HEK293T (cell line): ENCODE measurements at regions not wholly inside any gene's neighbourhood (a gene's known extent, or its start where the extent isn't known, plus 50 kb on each side); places are given as distances from the start of the nearest gene placed in this dataset.

Experiments
- ARNT ChIP-seq: fragments of 450-650 bp; IDR thresholded peaks from 2 replicates; pipeline ENCODE4 v1.6.1; 2017; ENCODE audit warnings: mild to moderate bottlenecking
- BHLHE40 ChIP-seq: fragments of 450-650 bp; IDR thresholded peaks from 2 replicates; pipeline ENCODE4 v1.6.1; 2016; ENCODE audit warnings: mild to moderate bottlenecking, moderate library complexity, borderline replicate concordance
- CTBP1 ChIP-seq: fragments of 450-650 bp; IDR thresholded peaks from 2 replicates; pipeline ENCODE4 v1.6.1; 2016; ENCODE audit warnings: borderline replicate concordance
- FOXM1 ChIP-seq: fragments of 450-650 bp; IDR thresholded peaks from 2 replicates; pipeline ENCODE4 v1.6.1; 2017; ENCODE audit warnings: mild to moderate bottlenecking, borderline replicate concordance
- HDGF ChIP-seq: fragments of 450-650 bp; IDR thresholded peaks from 2 replicates; pipeline ENCODE4 v1.6.1; 2017; ENCODE audit warnings: antibody characterized with exemption, borderline replicate concordance
- SP1 ChIP-seq: fragments of 450-650 bp; IDR thresholded peaks from 2 replicates; pipeline ENCODE4 v1.6.1; 2017

GRCh38 chr7:41224063-41224763 lies 478.7 kb downstream of the INHBA start:
- no peak for TF ChIP-seq FOXM1
- TF ChIP-seq BHLHE40 = no peak
- no peak for TF ChIP-seq SP1
- no peak for TF ChIP-seq CTBP1
- TF ChIP-seq HDGF = no peak
- TF ChIP-seq ARNT = no peak
